DMS53 treated with DMSO at 0.1 percent for 48 hours (cell line): ENCODE measurements at regions not wholly inside any gene's neighbourhood (a gene's known extent, or its start where the extent isn't known, plus 50 kb on each side); places are given as distances from the start of the nearest gene placed in this dataset.
"Not testable (repeated sequence)": the region's sequence is repeated elsewhere in the genome, so short reads cannot be mapped to it uniquely, and the experiment has no call there.

ENCODE experiments used
- DNase-seq: peaks from one replicate; lab custom pipeline; 2025; ENCODE audit not compliant: unreplicated experiment; lab: John Stamatoyannopoulos, UW

DNA sequence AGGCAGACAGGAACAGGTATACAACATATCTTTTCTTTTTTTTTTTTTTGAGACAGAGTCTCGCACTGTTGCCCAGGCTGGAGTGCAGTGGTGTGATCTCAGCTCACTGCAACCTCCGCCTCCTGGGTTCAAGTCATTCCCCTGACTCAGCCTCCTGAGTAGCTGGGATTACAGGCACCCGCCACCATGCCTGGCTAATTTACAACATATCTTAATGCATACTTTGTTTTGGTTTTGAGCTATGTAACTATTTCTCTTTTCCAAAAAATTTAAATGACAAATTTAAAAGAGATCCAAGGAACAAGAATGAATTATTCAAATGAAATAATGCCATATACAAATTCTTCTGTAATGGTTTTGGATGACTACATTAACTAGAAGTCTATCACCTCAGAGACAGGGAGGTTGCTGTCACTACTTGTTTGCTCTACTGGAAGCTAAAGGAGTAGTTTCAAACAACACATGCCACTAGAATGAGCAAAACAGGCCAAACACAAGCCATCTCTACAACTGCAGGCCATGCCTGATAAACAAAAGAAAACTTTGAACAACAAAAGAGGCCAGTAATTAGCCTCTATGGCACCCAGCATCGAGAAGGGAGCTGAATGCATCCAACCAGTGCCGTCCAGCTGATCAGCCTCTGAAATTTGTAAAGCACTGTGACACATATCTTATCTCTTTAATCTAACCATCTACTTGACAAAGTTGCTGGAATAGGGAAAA lies 133.6 kb upstream of the VOPP1 start:
- DNase-seq: not testable (repeated sequence)

DNA sequence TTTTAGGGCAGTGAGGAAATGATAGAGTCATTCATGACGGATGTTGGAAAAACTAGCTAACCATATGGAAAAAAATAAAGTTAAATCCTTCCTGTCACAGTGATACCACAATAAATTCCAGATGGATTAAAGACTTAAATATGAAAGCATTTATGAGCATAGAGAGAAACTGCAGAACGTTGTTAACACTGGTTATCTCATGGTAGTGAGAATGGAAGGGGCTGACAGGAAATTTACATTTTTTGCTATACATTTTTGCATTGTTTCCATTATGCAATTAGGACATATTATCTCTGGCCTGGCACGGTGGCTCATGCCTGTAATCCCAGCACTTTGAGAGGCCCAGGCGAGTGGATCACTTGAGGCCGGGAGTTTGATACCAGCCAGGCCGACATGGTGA lies 130.5 kb upstream of the VOPP1 start:
- not testable (repeated sequence) for DNase-seq

DNA sequence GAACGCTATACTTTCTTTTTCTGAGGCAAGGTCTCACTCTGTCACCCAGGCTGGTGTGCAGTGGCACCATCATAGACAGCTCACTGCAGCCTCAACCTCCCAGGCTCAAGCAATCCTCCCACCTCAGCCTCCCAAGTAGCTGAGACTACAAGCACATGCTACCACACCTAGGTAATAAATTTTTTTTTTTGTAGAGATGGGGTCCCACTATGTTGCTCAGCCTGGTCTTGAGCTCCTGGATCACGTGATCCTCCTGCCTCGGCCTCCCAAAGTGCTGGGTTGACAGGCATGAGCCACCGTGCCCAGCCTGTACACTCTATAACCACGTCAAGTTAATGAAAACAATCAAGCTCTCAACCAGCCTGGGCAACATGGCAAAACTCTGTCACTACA lies 127.1 kb upstream of the VOPP1 start:
- DNase-seq: not testable (repeated sequence)

DNA sequence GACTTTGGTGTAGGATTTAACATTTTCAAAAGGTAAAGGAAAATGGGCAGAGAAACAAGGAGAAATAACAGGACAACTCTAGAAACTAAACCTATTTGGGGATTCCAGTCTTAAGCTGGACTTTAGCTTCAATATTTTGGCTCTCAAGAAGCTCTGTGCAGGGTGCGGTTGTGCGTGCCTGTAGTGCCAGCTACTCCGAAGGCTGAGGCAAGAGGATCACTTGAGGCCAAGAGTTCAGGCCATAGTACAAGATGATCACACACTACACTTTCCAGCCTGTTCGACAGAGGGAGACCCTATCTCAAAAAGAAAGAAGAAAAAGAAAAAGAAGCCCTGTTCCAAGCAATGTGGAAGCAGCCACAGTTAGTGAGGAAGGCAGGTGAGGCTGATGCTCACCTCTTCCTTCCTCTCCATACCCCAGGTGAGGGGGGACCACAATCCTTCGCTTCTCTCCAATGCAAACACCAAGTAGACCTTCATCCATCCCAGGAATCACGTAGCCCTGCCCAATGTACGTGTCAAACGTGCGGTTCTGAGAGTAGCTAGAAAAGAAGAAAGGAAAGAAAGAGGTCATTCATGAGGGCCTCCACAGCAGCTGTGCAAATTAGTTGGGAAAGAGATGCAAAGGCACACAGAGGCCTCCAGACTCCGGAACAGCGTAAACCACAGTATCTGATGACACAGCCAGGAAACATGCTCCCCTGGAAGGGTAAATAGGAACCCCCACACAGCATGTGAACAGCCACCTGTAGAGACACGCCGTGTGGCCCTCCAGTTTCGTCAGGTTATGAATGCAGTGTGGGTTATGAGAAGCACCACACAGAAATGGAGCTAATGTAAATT lies 126.5 kb upstream of the VOPP1 start:
- DNase-seq: peak; percentile 85

DNA sequence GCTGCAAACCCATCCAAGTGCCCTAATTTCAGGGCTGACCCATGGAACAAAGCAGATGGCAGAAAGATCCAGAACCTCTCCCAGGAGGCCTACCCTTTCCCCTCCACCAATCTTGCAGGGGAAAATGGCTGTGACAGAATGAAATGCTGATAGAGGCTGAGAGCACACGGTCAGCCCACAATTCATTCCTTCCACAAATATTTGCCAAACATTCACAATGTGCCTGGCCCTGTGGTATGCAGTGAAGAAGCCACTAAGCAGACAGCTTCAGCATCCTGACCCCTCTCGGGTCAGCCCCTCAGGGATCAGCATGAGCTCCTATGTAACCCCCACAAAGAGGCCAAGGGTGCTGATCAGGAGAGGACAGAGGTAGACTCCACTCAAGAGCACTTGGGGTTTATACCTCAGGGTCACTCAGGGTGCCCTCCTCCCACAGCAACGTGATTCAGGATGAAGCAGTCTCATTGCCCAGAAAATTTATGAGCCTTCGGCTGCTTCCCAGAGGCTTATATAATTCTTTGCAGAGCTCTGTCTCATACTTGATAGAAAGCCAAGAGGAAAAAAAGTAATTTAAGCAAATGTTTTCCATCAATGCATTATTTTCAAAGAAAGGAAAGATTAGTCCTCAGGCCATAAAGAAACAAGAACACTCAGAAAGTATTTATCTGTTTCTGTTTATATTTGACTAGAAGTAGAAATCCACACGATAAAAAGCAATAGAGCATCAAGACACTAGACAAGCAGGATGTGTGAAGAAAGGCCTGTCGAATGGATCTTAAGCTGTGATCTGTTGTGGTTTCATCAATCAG lies 123.8 kb upstream of the VOPP1 start:
- DNase-seq: not testable (repeated sequence)

DNA sequence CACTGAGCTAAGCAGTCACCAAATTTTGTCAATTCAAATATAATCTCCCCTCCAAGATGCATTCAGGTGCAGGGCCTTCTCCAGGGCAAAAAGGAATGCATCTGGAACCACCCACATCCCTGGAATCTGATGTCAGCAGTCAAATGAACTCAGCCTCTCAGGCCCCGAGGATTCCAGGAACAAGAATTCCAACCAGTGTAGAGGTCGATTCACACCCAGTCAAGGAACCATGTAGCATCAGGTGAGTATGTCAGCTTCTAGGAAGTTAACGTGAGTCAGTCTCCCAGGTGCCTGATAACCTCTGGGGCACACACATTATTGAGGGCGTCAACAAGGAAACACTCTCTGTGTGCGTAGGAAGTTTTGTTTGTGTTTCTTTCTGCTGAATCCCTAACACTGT lies 122.2 kb upstream of the VOPP1 start:
- not testable (repeated sequence) for DNase-seq

DNA sequence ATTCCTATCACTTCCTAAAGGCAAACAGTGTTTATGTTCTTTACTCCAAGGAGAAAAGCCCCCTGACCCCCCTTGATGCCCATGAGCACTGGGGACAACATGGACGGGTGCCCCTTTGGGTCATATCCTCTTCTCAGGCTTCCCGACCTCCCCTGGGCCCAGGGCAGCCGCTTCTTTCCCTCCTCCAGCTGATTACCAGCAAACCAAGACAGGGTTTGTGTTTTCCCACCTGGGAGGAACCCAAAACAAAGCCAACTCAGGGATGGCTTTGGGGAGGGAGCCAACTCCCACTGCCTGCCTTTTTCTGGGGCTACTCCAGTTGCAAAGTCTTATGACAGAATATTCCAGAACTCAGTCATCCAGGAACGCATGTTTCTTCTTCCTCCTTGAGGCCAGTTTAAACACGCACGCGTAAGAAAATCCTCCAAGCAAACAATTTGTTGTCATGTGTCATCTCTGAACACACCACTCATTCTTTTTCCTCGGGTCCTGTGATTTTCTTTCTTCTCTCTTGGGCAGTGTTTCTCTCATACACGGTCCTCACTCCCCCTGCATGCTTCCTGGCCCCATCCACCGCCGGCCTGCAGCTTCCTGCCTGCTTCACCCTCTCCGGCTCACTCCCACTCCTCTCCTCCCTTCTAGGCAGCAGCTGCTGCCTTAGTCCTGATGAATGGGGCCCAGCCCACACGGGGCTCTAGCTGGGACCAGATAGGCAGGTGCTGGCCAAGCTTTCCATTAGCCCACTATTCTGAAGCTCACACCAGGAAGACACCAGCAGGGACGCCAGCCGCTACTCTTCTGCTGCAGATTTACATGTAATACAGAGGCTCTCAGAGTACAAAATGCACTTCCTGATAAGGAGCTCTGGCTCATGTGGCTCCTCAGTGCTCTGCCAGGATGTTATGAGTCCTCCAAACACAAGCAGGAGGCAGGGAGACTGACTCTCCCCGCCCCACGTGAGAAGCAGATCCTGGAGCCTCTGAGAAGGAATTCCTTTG lies 116.7 kb upstream of the VOPP1 start:
- DNase-seq: peak; percentile 80

DNA sequence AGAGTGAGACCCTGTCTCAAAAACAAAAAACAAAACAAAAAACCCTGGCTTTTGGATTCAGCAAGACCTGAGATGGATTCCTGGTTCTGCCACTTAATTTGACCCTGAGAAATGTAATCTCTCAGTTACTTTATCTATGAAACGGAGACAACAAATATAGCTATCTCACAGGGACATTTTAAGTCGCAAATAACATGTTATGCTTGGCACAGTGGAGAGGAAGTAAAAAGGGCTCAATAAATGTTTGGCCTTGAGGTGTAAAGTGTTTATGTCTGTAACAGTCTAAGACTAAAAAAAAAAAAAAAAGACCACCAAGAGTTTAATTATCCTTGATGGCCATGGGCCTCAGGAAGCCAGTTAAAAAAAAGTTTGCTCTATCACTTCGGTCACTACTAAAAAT lies 116.0 kb upstream of the VOPP1 start:
- DNase-seq: not testable (repeated sequence)

DNA sequence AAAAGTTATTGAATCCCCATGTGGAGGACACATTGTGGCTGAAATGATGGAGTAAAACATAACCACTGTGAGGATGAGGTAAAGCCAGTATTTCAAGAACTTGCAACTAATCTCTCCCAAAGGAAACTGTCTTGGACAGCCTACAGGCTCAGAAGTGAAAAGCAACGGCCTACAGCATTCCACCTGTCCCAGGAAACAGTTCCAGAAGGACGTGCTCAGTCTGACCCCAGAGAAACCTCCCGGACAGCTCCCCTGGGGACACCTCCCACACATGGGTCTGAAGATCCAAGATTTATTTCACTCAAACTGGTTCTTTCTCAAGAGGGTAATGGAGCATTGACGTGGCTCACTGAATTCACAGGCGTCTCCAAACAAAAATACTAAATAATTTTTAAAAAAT lies 115.0 kb upstream of the VOPP1 start:
- not testable (repeated sequence) for DNase-seq

DNA sequence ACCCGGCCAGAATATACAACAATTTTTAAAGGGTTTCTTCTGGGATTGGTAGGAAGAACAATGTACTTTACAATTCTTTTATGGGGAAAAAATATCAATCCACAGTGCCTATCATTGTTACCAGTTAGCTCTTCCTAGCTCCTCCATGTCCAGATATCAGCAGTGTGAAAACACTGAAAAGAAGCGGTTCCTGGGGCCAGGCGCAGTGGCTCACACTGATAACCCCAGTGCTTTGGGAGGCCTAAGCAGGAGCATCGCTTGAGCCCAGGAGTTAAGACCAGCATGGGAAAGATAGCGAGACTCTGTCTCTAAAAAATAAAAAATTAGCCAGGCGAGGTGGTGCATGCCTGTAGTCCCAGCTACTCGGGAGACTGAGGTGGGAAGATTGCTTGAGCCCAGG lies 114.5 kb upstream of the VOPP1 start:
- DNase-seq: not testable (repeated sequence)

DNA sequence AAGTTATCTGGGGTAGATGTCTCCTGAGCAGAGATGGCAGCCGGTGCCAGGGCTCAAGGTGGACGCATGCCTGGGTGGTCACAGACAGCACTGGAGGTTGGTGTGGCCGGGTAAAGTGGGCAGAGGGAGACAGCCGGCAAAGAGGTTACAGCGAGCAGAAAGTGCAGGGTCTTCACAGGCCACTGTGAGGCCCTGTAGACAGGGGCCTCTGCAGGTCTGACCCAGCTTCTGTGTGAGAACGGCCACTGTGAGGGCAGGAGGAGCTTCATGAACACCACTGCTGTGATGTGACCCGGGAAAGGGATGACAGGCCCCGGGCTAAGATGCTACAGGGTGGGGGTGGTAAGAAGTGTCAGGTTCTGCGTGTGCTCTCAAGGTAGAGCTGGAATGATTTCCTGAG lies 111.2 kb upstream of the VOPP1 start:
- not testable (repeated sequence) for DNase-seq

DNA sequence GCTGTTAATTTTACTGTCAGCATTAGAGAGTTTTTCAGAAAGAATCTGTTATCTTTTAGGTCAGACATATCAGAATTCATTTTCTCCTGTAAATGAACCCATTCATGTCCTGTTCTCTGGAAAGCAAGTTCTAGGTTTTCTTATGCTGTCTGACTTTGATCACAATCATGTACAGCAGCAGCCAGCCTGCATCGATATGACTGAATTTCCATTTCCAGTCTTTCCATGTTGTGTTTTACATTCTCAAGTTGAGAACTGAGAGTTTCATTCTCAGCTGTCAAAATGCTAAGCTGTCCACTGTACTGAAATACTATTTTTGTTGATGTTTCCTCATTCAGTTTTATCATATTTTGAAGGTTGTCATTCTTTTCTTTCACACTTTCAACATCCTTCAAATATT lies 103.3 kb upstream of the VOPP1 start:
- not testable (repeated sequence) for DNase-seq

DNA sequence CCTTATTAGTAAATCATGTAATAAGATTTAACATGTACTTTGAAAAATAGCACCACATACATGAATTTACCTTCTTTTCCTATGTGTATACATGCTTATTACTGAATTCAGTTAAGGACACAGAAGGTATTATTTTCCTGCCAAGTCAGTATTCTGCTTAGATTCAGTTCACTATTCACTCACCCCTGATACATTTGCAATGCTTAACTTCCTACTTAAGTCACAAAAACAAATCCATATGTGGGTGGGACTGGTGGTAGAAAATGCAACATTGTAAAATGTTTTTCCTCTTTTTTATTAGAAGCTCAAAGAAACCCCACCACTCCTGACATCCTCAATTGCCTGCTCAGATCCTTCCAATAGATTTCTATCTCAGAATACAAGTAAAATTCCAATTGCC lies 101.2 kb upstream of the VOPP1 start:
- not testable (repeated sequence) for DNase-seq

DNA sequence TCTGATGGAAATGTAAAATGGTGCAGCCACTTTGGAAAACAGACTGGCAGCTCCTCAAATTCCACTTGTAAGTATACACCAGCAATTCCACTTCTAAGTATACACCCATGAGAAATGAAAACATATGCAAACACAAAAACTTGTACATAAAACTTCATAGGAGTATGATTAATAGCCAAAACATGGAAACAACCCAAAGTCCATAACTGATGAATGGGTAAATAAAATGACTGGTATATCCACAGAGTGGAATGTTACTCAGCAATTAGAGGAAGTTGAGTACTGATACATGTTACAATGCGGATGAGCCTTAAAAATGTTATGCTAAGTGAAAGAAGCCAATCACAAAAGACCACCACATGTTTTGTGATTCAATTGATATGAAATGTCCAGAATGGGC lies 99.8 kb upstream of the VOPP1 start:
- DNase-seq: not testable (repeated sequence)

DNA sequence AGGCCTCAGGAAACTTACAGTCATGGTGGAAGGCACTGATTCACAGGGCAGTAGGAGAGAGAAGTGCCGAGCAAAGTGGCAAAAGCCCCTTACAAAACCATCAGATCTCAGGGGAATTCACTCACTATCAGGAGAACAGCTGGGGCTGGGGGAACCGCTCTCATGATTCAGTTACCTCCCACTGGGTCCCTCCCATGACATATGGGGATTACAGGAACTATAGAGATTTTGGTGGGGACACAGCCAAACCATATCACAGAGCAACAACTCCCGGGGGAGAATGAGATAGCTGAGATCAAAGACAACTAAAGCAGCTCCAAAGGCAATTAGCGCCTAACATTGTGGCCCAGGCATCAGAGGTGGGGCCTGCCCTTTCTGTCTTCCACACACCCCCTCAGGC lies 85.4 kb upstream of the VOPP1 start:
- DNase-seq: no peak

DNA sequence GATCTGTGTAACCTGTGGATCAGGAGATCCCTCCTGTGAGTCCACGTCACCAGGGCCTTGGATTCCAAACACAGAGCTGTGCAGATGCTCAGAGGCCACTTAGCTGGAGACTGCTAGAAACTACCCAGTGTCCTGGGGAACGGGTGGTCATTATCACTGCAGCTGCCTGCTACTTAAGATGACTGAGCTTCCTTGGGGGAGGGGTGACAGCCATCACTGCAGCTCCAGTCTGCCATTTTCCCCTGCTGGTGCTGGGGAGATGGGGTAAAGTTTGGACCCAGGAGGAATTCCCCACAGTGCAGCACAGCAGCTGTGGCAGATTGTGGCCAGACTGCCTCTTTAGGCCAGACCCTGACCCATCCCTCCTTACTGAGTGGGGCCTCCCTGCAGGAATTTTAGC lies 78.8 kb upstream of the VOPP1 start:
- DNase-seq: no peak

DNA sequence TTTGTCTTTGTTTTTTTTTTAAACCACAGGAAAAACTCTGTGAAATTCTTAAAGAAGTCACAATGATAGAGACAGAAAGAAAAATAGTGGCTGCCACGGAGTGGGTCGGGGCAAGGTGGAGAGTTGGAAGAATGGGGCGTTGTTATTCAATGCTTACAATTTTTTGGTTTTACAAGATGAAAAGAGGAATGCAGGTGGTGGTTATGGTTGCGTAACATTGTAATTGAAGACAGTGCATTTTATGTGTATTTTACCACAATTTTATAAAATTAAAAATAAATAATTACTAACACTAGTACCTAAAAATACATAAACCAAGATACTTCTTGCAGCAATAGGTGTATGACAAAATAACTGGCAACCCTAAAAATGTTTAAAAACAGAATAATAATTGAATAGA lies 76.9 kb upstream of the VOPP1 start:
- DNase-seq: no peak

DNA sequence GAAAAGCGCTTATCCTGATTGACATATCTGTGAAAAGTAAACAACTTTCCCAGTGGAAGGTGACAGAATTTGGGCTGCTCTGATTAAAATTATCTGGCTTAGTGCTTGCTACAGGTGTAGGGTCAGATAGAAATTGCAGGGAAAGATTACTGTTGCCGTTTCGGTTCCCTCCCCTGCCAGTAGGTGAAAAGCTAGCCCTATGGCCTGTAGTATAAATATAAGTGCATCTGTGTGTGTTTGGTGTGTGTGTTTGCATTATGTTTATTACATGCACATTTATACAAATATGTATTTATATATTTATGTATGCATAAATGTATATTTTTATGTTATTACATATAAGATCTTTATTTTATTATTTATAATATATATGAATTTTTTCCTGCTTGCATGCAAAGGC lies 72.3 kb upstream of the VOPP1 start:
- no peak for DNase-seq

DNA sequence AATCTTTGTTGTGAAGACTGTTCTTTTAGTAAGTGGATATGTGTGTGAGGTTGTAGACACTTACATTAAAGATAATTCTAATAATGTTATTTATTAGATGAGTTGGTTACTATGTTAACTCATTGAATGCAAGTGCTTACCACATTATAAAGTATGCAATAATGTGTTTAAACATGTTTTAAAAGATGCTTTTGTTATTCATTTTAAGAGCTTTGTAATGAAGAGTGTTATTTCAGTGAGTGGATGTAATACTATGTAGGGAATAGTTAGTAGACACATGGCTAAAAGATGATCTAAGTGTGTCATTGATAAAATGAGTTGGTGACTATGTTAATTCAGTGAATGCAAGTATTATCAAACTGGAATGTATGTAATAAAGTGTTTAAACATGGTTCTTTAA lies 70.0 kb upstream of the VOPP1 start:
- DNase-seq: no peak

DNA sequence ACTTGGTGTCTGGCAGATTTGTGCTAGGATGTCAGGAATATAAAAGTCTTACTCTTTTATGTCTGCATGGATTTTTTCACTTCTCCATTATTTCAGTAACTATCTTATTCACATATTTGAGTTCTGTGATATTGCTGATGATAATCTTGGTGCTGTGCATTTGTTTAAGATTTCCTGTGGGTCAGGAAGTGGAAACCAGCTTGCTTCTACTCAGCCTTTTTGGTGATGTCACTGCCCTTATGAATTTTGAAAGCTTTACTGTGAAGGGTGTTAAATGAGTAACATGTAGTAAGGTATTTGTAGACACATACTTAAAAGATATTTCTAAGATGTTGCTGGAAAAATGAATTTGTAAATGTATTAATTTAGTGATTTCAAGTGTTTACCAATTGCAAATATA lies 69.5 kb upstream of the VOPP1 start:
- peak; percentile 5 for DNase-seq
